CD4-positive, alpha-beta T cell (primary cell): ENCODE measurements at regions not wholly inside any gene's neighbourhood (a gene's known extent, or its start where the extent isn't known, plus 50 kb on each side); places are given as distances from the start of the nearest gene placed in this dataset.

Source experiments
- ATAC-seq: fragments of 200-7000 bp; cut with Tn5 transposase; one replicate; pipeline ENCODE4 v1.10.0; 2022; ENCODE audit warnings: mild to moderate bottlenecking; ENCODE audit not compliant: poor library complexity
- CTCF ChIA-PET: fragments of 350-600 bp; sonication (Branson Sonifier 250); formaldehyde crosslinking; loops from one replicate; lab custom pipeline; 2021; ENCODE audit warnings: antibody characterized with exemption, inconsistent platforms; lab: Charles Lee
- POLR2A ChIA-PET: fragments of 350-600 bp; sonication (Branson Sonifier 250); formaldehyde crosslinking; loops from one replicate; lab custom pipeline; 2021; ENCODE audit warnings: antibody characterized with exemption, inconsistent platforms; lab: Charles Lee
- DNase-seq, 14 experiments: peaks; one replicate each; pipeline ENCODE4 v3.0.0-alpha.2; 2013 to 2020; ENCODE audit warnings: mixed read lengths in 2 of 14
- H3K27ac ChIP-seq, 2 donors: one replicate each; pipeline versions ENCODE4 v1.5.1 to v1.7.0; 2013; ENCODE audit warnings: low read length in 2 of 2, low read depth in 1 of 2, mild to moderate bottlenecking in 1 of 2
- H3K27me3 ChIP-seq, 2 experiments: 1 replicate in 1 of 2; 2 replicates in 1 of 2; pipeline versions ENCODE4 v1.6.1 to v1.7.0; 2013; ENCODE audit warnings: low read length in 2 of 2, control low read depth in 1 of 2, mild to moderate bottlenecking in 1 of 2, moderate library complexity in 1 of 2; ENCODE audit not compliant: insufficient read depth in 2 of 2, control insufficient read depth in 1 of 2
- H3K36me3 ChIP-seq: one replicate; pipeline ENCODE4 v1.6.1; 2013; ENCODE audit warnings: low read length, control low read depth; ENCODE audit not compliant: insufficient read depth
- H3K4me1 ChIP-seq: one replicate; pipeline ENCODE4 v1.6.1; 2013; ENCODE audit warnings: low read length, control low read depth; ENCODE audit not compliant: insufficient read depth
- H3K4me3 ChIP-seq: one replicate; pipeline ENCODE4 v1.5.1; 2013; ENCODE audit warnings: mild to moderate bottlenecking, low read length, moderate library complexity
- H3K9me3 ChIP-seq, 2 experiments: 1 replicate in 1 of 2; 2 replicates in 1 of 2; pipeline versions ENCODE4 v1.6.1 to v1.7.0; 2013; ENCODE audit warnings: low read length in 2 of 2, mild to moderate bottlenecking in 2 of 2, control low read depth in 1 of 2, moderate library complexity in 1 of 2; ENCODE audit not compliant: control insufficient read depth in 1 of 2, insufficient read depth in 1 of 2
- H3K27ac Mint-ChIP-seq: one replicate; pipeline ENCODE4 v1.8.0; 2020; ENCODE audit warnings: mixed read lengths
- H3K27me3 Mint-ChIP-seq: one replicate; pipeline ENCODE4 v1.8.0; 2021; ENCODE audit warnings: mixed read lengths
- H3K36me3 Mint-ChIP-seq: one replicate; pipeline ENCODE4 v1.8.0; 2021; ENCODE audit warnings: low read depth, mixed read lengths
- H3K4me1 Mint-ChIP-seq: one replicate; pipeline ENCODE4 v1.8.0; 2021; ENCODE audit warnings: low read depth, mixed read lengths
- H3K4me3 Mint-ChIP-seq: one replicate; pipeline ENCODE4 v1.8.0; 2020; ENCODE audit warnings: mild to moderate bottlenecking, mixed read lengths
- H3K9me3 Mint-ChIP-seq: one replicate; pipeline ENCODE4 v1.8.0; 2020; ENCODE audit warnings: mixed read lengths
- intact Hi-C, 2 experiments: fragments of 100-400 bp; cut with DNase I in 1 of 2; cut with micrococcal nuclease in 1 of 2; formaldehyde crosslinking; loops; one replicate each; pipeline versions ENCODE4 v1.15.1 to v1.9.0; 2023 to 2025; cut with DNase I, micrococcal nuclease
- TF ChIP-seq, protein P1 (sequence below): fragments of 200-600 bp; IDR thresholded peaks from one replicate; pipeline ENCODE4 v1.8.0; 2022; ENCODE audit warnings: antibody characterized with exemption, mild to moderate bottlenecking

DNA sequence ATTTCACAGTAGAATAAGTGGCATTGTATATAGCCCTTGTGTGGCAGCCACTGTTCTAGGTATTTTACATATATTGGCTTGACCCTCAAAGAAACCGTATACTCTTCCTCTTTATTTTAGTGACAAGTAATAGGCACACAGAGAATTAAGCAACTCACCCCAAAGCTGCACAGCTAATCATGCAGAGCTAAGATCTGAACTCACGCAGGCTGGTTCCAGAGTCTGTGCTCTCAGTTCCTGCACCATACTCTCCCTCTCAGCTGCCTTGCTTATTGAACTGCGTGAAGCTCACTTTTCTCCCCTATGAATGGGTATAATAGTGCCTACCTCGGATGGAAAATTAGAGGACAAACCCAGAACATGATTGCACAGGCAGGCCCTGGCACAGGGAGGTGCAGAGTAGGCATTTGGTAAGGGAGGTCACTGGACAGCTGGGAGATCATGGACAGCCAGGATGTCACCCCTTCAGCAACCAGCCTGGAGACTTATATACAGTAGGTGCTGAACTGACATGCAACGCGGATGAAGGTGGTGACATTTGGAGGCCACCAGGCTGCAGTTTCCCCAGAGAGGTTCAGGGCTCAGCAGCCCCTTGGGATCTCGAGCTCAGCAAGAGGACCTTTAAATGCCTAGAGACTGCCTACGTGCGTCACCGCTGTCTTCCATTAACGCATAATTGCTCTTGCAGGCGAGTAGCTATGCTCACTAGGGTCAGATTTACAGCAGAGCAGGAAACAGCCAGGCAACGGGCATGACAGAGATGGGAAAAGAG, 78.4 kb upstream of the TP53I11 start:
- CTCF ChIA-PET: no interaction called here
- ATAC-seq (no peak), DNase-seq (no peak)
- H3K4me1 Mint-ChIP-seq: peaks cover 13% of the 10 kb centered on the region
- no peak overlapping the region for H3K4me3 ChIP-seq
- H3K27me3 Mint-ChIP-seq: no peaks in the 10 kb centered on the region
- H3K36me3 ChIP-seq: no peaks in the 10 kb centered on the region
- no peaks in the 10 kb centered on the region for H3K27me3 ChIP-seq
- H3K4me1 ChIP-seq: peaks cover 10% of the 10 kb centered on the region
- no peak overlapping the region for H3K27ac ChIP-seq
- no peaks in the 10 kb centered on the region for H3K9me3 Mint-ChIP-seq
- TF ChIP-seq, protein P1, sequence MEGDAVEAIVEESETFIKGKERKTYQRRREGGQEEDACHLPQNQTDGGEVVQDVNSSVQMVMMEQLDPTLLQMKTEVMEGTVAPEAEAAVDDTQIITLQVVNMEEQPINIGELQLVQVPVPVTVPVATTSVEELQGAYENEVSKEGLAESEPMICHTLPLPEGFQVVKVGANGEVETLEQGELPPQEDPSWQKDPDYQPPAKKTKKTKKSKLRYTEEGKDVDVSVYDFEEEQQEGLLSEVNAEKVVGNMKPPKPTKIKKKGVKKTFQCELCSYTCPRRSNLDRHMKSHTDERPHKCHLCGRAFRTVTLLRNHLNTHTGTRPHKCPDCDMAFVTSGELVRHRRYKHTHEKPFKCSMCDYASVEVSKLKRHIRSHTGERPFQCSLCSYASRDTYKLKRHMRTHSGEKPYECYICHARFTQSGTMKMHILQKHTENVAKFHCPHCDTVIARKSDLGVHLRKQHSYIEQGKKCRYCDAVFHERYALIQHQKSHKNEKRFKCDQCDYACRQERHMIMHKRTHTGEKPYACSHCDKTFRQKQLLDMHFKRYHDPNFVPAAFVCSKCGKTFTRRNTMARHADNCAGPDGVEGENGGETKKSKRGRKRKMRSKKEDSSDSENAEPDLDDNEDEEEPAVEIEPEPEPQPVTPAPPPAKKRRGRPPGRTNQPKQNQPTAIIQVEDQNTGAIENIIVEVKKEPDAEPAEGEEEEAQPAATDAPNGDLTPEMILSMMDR: no peak
- H3K4me3 Mint-ChIP-seq: no peak overlapping the region
- H3K9me3 ChIP-seq: no peaks in the 10 kb centered on the region
- H3K27ac Mint-ChIP-seq: no peak overlapping the region
- no peaks in the 10 kb centered on the region for H3K36me3 Mint-ChIP-seq
- POLR2A ChIA-PET: interaction anchor here (2.7 kb wide), 1 partner anchor 11 kb away, joined by 6 read pairs; no protein-coding TSS in a partner anchor
- intact Hi-C loops: no loop called here

DNA sequence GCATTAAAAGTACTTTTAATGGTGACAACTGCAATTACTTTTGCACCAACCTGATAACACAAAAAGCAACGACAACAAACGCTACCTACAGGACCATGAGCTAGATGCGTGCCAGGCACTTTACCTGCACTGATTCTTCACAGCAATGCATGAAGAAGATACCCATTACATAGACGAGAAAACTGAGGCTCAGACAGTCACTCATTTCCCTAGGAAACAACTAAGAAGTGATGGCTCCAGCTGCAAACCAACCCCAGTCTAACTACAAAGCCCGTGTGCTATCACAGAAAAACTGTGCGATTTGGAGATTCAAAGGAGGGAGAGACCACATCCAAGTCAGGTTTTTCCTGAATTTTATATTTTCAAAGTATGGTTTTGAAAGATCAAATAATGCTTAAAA, 80.1 kb upstream of the TP53I11 start:
- intact Hi-C loops: no loop called here
- H3K36me3 Mint-ChIP-seq: no peaks in the 10 kb centered on the region
- Histone ChIP-seq H3K4me1 (peaks cover 6% of the 10 kb centered on the region), H3K4me3 (no peak overlapping the region), H3K36me3 (no peaks in the 10 kb centered on the region), H3K27me3 (no peaks in the 10 kb centered on the region), H3K27ac (no peak overlapping the region), H3K9me3 (no peaks in the 10 kb centered on the region)
- ATAC-seq (no peak), DNase-seq (no peak)
- POLR2A ChIA-PET: interaction anchor here (0.6 to 1.4 kb wide), 2 partner anchors 49 to 832 kb away, joined by 3 to 4 read pairs; no protein-coding TSS in a partner anchor
- H3K27ac Mint-ChIP-seq: no peak overlapping the region
- no peaks in the 10 kb centered on the region for H3K27me3 Mint-ChIP-seq
- peaks cover 6% of the 10 kb centered on the region for H3K4me1 Mint-ChIP-seq
- no peaks in the 10 kb centered on the region for H3K9me3 Mint-ChIP-seq
- no peak overlapping the region for H3K4me3 Mint-ChIP-seq
- CTCF ChIA-PET: interaction anchor here (1.0 kb wide), 1 partner anchor 64 kb away, joined by 3 read pairs; no protein-coding TSS in a partner anchor
- TF ChIP-seq, protein P1: no peak

DNA sequence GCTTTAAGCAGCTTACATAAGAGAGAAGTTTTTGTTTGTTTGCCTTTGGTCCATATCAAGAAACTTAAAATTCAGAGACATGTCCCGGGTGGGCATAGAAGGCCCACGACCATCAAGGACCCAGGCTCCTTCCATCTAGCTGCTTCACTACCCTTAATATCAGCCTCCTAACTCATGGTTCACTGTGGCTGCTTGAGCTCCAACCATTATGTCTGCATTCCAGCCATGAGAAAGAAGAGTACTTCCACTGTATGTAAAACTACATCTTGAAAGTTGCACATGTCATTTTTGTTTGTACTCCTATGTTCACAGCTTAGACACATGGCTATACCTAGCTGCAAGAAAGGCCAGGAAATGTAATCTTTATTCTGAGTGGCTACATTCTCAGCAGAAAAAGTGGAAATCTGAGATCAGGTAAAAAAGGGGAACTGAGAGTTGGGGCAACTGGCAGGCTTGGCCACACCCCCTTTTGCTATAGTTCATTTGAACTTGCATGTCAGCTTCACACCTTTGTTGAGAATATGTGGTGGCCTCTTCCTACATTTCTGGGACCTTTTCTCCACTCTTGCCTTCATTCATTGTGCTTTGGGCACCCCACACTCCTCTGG, 81.3 kb upstream of the TP53I11 start:
- TF ChIP-seq, protein P1: no peak
- no peak for ATAC-seq
- Histone ChIP-seq H3K27me3 (no peaks in the 10 kb centered on the region), H3K9me3 (no peaks in the 10 kb centered on the region), H3K27ac (no peak overlapping the region), H3K4me1 (no peaks in the 10 kb centered on the region), H3K36me3 (no peaks in the 10 kb centered on the region), H3K4me3 (no peak overlapping the region)
- peak in 2 of 14 experiments; percentile 13 to 23 for DNase-seq
- Mint-ChIP-seq H3K27ac (no peak overlapping the region), H3K4me1 (no peaks in the 10 kb centered on the region), H3K9me3 (no peaks in the 10 kb centered on the region), H3K4me3 (no peak overlapping the region), H3K27me3 (no peaks in the 10 kb centered on the region), H3K36me3 (no peaks in the 10 kb centered on the region)
- intact Hi-C loops: no loop called here
- ChIA-PET CTCF (interaction anchor here (1.0 to 1.7 kb wide), 2 partner anchors 65 to 73 kb away, joined by 3 read pairs; no protein-coding TSS in a partner anchor), POLR2A (no interaction called here)
